ENCODE measurements at regions not wholly inside any gene's neighbourhood (a gene's known extent, or its start where the extent isn't known, plus 50 kb on each side); places are given as distances from the start of the nearest gene placed in this dataset.

- TF ChIP-seq CTCF (conservative IDR thresholded peaks at IDR 0.05; ENCODE audit: low read depth, low read length), result no peak
- no peak for TF ChIP-seq EZH2 (IDR thresholded peaks at IDR 0.05; ENCODE audit: borderline replicate concordance, low read depth, low read length, poor library complexity, severe bottlenecking)
Observed at GRCh38 chr9:90538566-90538965, 104.1 kb downstream of the DIRAS2 start.
